GM12892 (cell line): ENCODE measurements at regions not wholly inside any gene's neighbourhood (a gene's known extent, or its start where the extent isn't known, plus 50 kb on each side); places are given as distances from the start of the nearest gene placed in this dataset.
"Not testable (repeated sequence)": the region's sequence is repeated elsewhere in the genome, so short reads cannot be mapped to it uniquely, and the experiment has no call there.

ENCODE experiments used
- POLR2A ChIP-seq: IDR thresholded peaks from 2 replicates; pipeline ENCODE4 v1.6.1; 2011; ENCODE audit warnings: low read depth, low read length, control low read depth
- POLR2AphosphoS5 ChIP-seq: IDR thresholded peaks from 2 replicates; pipeline ENCODE4 v1.6.1; 2011; ENCODE audit warnings: low read depth, low read length, control low read depth

- not testable (repeated sequence) for TF ChIP-seq POLR2AphosphoS5, POLR2A
Observed at GRCh38 chr11:15365286-15365685, 250.6 kb downstream of the INSC start.
